HG02610 (cell line): ENCODE measurements at regions not wholly inside any gene's neighbourhood (a gene's known extent, or its start where the extent isn't known, plus 50 kb on each side); places are given as distances from the start of the nearest gene placed in this dataset.

Source experiments
- ATAC-seq: cut with Tn5 transposase; IDR thresholded peaks from one replicate; pipeline ENCODE4 v1.9.1; 2021; ENCODE audit warnings: mild to moderate bottlenecking, moderate library complexity; ENCODE audit not compliant: unreplicated experiment

DNA sequence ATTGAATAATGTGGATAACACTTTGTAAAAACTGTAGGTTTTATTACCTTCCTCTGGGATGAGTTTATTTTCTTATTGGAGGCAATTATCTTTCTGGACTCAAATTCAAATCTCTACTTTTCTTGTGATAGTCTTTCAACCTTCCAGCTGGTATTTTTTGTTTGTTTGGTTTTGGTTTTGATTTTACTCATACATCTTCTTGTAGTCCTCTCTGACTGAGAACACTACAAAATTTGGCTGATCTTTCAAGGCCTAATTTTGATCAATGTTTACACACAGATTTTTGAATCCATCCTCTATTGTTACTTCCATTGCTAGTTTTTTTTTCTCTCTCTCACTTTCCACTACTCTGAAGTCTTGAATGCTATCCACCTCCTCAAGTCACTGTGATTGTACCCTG, 303.8 kb upstream of the NECTIN3 start:
- peak; percentile 75 for ATAC-seq

DNA sequence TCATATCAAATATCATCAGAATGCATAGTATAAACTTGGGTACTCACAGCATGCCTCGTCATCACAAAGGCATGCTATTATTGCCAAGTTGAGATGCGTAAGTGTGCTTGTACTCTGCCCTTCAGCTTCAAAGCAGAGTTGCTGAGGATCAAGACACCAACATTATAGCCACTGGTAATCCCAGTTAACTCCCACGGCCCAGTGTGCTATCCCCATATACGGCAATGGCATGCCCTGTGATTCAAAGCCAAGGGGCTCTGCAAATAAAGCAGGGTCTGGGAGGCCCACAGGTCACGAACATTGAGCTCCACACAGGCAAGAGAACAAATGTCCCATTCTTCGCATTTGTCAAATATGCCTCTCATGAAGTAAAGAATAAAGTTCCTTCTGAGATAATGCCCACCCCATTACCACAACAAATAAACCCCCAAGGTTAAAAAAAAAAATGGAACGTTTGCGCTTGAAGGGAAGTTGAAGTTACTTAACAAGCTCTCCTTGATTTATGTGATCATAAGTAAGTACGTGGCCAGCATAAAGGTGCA, 298.1 kb upstream of the NECTIN3 start:
- ATAC-seq: no peak

DNA sequence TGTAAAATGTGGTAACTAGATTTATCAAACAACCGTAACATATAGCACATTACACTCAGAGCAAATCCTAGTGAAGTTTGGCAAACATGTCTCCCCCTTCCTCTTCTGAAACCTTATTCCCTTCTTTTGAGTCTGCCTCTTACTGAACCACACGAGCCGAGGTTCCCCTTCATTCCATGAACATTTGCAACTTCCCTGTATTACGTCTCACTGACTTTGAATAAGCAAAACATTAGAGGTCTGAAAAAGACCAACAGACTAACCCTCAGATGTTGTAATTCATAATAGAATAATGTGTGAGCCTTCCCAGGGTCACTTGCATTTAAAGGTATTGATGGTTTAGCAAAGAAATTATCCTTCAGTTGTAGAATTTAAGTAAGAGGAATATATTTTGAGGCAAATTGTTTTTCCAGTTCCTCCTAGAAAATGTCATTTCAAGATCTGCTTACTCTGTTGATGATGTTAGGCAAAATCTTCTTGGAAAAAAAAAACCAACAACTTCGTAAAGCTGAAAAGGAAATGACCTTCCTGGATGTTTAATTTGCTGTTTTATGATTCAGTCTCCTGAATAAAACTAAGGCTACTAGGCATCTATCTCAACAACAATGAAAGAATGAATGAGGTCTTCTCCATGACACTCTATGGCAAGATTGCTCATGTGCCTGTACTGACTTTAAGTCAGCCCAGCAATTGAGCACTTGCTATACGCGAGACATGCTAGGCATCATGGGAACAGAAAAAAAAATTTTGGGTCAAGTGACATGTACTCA, 296.9 kb upstream of the NECTIN3 start:
- ATAC-seq: no peak

DNA sequence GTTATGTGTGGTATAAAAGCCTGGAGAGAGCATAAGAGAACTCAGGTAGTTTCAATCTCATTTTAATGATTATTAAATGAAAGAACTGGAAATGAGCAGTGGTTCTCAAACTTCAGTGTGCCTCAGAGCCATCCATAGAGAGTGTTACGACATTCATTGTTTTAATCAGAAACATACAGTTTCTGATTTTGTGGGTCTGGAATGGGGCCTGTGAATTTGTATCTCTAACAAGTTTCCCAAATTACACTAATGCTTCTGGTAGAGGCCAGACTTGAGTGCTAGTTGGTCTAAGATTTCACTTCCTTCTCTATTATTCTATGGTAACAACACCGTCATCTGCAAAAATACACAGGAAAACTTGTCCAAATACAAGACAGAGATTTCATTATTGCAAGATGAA, 292.0 kb upstream of the NECTIN3 start:
- ATAC-seq: no peak

DNA sequence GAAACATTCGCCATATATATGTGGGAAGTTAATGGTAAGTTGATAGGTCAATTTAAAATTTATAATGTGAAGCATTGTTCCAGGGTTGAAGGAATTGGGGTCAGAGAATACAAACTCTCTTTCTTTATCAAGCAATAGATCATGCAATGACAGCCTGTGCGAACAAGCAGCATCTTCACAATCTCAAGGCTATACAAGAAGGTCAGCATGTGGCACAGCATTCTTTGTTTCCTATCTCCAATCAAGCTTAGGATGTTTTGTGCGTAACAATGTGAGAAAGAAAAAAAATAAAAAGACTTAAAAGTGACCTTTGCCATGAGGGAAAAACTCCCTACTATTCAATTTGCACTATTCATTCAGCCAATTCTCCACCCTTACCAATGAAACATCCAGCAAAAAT, 288.1 kb upstream of the NECTIN3 start:
- ATAC-seq: no peak

DNA sequence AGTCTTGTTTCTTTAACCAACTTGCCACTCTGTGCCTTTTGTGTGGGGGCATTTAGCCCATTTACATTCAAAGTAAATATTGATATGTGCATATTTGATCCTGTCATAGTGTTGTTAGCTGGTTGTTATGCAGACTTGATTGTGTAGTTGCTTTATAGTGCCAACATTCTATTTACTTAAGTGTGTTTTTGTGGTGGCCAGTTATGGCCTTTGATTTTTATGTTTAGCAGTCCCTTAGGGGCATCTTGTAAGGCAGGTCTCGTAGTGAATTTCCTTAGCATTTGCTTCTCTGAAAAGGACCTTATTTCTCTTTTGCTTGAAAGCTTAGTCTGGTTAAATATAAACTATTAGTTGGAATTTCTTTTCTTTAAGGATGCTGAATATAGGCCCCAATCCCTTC, 282.8 kb upstream of the NECTIN3 start:
- ATAC-seq: no peak

DNA sequence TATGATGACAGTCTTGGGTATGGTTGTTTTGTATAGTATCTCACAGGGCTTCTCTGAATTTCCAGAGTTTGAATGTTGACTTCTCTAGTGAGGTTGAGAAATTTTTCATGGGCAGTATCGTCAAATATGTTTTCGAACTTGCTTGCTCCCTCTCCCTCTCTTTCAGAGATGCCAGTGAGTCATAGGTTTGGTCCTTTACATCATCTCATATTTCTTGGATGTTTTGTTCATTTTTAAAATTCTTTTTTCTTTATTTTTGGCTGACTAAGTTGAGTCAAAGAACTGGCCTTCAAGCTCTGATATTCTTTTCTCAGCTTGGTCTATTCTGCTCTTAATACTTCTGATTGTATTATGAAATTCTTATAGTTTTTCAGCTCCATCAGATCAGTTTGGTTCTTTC, 282.3 kb upstream of the NECTIN3 start:
- ATAC-seq: no peak

DNA sequence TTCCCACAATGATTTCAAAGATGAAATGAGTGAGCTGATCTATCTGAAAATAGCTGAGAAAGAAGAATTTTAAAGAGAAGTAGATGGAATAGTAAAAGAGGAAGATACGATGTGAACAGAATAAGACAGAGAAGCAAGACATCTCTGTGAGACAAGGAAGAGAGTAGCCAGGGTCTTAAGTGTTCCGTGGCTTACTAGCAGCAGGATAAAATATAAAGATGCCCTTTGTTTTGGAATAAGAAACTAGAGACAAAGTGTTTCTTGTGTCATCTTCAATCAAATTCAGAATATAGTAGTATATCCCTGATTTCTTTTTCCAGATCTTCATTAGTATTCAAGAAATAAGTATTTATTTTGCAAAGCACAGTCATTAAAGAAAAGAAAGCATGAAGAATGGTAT, 281.0 kb upstream of the NECTIN3 start:
- ATAC-seq: no peak

DNA sequence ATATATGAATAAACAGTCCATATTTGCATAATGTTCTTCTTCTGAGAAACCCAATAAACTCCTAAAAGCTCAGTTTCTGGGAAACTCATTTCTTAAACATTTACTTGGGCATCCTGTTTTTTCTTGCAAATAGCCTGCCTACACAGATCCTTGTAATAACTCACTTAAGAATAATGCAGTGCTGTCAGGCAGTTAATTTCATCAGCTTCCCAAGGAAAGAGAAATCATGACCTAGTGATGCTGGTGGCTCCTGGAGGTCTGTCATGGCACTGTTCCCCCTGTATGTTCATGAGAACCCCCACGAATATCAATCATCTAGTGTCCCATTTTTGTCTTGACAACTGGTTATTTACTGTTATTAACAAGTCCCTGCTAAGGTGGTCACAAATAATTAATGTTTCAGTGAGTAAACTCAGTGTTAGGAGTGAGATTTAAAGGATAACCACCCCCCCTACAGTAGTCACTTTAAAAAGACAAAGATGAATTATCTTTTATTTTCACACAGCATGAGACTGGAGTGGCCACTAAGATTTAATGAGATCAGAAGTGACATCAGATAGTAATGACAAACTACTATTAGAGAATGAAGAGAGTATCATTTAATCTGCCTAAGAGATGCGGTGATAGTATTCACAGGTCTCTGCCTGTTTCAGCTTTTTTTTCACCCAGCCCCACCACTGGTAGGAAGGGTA, 279.5 kb upstream of the NECTIN3 start:
- no peak for ATAC-seq

DNA sequence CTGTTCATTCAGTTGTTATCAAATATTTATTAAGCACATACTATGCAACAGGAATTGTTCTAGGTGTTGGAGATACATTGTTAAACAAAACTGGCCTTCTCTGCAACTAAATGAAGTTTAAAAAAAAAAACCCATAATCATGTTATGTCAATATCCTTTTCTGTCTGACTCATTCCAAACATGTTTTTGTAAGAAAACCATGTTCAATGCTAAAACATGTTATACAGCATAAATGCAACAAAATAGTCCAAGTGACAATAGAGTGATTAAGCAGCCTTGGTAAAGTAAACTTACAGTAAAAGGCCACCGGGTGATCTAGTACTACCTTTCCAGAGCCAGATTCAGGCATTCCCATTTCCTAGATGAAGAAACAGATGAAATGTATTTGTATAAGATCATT, 278.0 kb upstream of the NECTIN3 start:
- no peak for ATAC-seq

DNA sequence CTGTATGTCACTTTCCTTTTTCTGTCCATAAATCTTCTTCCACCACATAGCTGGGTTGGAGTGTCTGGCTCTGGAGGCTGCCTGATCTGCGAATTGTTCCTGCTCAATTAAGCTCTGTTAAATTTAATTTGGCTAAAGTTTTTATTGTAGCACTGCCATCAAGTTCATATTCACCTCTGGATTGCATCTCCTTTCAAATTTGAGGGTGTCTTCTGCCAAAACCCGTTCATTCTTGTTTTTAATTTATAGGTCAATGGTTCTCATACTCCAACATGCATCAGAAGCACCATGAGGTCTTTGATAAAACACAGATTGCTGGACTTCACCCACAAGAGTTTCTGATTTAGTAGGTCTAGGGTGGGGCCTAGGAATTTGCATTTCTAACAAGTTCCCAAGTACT, 276.5 kb upstream of the NECTIN3 start:
- ATAC-seq: no peak

DNA sequence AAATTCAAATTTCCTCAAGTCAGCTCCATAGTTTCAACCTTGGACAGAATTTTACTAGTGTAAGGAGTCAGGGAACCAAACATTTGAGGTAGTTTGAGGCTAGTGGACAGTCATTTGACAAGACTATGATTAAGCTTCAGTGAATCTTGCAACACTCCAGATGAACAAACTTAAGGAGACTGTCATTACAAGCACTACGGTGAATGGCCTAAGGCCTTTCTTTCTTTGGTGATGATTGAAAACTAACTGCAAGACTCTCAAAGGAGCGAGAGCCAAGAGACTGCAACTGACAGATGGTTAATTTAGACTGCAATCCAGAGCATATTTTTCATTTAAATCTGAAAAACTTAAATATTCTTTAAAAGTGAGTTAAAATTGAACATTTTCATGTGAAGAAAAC, 272.3 kb upstream of the NECTIN3 start:
- ATAC-seq: no peak

DNA sequence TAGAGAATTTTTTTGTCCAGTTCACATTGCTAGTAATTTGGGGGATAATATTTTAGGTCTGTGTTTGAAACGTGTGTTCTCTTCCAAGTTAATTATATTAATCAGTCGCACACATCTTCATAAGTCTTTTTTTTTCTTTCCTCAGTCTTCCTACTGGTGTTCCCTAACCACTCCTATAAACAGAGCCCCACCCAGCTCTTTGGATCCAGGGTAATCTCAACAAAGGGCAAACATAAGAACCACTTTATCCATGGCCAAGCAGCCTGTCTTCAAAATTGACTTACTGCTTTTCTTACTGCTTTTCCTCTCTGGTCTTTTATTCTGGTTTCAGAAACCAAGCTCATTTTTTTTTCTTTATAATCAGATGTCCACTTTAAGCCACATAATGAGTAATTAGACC, 266.8 kb upstream of the NECTIN3 start:
- ATAC-seq: no peak

DNA sequence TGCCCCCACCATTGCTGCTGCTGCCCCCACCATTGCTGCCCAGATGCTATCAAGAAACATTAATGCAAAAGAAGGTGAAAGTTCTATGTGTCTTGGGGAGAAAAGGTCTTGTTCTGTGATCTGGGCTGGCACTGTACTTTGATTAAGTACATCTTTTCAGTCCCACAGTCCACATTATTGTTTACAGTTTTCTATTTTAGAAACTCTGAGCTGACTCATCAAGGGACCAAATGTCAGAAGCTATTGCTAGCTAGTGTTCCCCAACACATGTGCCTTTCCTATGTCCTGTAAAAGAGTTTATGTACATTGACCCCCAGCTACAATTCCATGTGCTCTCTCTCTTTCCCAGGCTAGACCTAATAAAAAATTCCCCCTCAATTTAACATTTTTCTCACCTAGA, 264.7 kb upstream of the NECTIN3 start:
- ATAC-seq: no peak

DNA sequence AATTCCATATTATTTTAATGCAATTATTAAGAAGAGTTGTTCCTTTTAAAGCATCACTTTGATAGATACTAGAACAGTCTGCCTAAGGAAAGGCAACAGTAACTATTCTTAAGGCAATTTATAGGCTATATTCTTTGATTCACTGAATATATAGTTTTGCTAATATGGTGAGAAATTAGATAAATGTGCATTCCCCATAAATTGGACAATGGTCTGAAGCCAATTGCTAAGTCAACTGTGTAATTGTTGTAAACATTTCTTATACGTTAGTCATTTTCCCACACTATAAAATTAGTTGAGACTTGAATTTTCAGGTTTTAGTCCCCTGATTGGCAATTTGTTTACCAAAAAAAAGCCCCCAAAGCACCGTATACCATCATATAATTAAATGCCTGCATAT, 263.0 kb upstream of the NECTIN3 start:
- ATAC-seq: no peak

DNA sequence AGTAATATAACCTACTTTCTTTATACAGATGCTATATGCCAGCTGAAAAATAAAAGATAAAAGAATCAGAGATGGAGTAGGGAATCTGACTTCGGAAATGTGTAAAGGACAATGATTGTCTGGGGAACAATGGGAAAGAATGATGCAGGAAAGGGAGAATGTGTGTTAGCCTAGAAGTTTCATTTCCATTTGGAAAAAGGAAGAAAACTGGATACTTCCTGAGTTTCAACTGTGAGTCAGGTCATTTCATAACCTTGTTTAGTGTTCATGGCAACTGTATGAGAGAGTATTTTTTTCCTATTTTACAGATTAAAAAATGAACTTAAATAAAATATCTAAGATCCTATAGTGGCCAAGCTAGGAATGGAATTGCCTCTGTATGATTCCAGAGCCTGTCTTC, 261.3 kb upstream of the NECTIN3 start:
- ATAC-seq: no peak

DNA sequence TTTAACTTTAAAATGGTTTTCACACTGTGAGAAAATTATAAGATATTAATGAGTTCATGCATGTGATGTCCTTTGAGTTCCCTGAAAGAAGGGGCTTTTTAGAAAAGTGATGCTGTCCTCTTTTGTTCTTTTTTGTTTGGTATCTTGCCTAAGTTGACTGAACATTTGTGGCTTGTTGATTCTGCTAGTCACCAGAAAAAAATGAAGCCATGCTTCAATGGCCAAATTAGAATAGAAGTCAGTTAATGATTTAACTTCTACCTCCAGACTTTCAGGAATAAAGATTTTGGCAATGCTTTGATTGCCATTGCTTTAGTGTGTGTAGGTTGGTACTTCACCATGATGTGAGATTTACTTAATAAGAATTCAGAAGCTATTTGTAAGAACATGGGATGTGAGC, 260.6 kb upstream of the NECTIN3 start:
- no peak for ATAC-seq

DNA sequence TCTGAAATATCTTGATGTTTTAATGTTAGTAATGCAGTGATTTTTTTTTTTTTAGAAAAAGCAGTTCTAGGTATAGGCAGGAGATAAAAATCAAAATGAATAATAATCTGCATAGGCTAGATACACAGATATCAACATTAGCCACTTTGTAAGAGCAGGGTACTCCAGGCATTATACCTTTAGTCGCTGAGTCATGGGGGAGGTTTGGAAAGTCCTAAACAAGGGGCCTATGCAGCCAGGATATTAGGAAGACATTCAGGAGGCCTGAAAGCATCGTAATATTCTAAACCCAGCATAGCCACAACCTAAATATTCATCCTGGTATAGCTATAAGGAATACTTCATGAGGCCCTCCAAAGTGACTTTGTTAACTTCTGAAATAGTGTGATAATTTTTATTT, 258.1 kb upstream of the NECTIN3 start:
- no peak for ATAC-seq

DNA sequence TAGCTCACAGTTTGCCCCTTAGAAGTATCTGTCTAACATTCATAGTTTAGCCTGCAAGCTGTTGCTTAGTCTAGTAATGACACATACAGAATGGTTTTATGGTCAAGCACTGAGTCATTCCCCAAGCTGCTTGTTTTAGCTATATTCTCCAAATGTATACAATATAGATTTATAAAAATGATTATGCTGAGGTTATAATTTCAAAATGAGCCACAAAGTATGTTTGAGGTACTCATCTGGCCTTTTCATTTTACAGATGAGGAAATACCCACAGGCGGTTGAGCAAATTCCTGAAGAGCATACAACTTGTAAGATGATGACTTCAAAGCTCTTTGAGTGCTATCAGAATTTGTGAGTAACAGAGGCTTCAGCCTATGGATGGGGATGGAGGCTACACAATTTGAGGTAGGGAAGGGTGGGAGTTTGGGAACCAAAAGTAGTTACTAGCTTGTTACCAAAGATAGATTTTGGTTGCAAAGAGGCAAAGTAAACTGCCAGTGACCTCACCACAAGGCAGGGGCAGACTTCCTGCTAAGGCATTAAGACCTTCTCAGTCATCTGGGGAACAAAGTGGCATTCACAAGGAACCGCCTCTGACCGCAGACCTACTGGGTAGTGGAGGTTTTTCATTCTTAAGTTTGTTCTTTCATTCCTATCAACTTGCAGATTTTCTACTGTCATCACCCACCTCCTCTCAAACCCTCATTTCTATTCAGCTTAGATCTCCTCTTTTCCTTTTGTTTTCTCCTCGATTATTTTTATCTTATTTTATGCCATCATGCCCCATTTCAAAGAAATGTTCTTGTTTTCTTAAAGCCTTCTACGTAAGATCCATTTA, 257.2 kb upstream of the NECTIN3 start:
- ATAC-seq: peak; percentile 92

DNA sequence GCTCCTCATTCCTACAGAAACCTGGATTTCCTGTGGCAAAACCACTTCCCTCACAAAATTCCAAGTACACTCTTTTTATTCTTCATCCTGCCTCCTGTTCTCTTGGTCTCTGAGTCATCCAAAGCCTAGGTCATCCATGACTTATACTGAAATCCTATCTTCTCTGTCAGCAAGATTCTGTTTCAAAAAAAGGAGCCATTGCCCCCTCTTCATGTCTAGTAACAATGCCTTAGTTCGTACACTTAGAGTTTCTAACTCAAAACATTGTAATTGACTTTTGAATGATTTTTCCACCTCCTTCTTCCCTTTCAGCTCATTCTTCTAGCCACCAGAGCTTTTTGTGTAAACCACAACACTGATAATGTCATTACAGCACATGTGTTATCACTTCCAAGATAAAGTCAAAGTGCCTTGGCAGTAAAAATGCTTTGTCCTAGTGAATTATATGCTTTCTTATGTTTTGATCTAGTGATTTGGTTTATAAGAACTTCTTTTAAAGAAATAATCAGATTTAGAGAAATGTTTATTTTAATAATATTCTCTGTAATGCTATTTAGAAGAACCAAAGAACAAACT, 256.5 kb upstream of the NECTIN3 start:
- ATAC-seq: no peak

DNA sequence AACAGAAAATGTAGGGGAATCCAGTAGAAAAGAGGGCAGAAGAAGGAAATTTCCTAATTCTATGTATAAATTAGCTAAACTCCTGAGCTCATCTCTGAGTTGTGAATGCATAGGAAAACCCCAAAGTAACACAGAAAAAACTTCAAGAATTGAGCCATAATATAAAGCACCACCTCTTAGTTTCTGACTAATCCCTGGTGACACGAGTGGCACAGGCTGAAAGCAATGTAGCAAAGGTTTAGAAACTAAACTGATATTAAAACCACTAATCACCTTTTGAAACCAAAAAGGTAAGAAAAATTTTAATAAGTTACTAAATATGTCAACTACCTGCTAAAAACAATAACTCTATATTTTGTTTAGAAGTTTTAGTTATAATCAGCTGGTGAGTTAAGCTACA, 255.6 kb upstream of the NECTIN3 start:
- ATAC-seq: peak; percentile 37
